H9 (cell line): ENCODE measurements at regions not wholly inside any gene's neighbourhood (a gene's known extent, or its start where the extent isn't known, plus 50 kb on each side); places are given as distances from the start of the nearest gene placed in this dataset.

Experiments used
- DNase-seq: peaks from one replicate; pipeline ENCODE4 v3.0.0-alpha.2; 2017
- H2AFZ ChIP-seq: one replicate; pipeline ENCODE4 v1.6.1; 2013; ENCODE audit warnings: mild to moderate bottlenecking, low read length, control low read depth, moderate library complexity
- H2AK5ac ChIP-seq: 2 replicates; pipeline ENCODE4 v1.6.1; 2013; ENCODE audit warnings: low read length, control low read depth, mixed read lengths; ENCODE audit not compliant: insufficient read length
- H2BK120ac ChIP-seq: one replicate; pipeline ENCODE4 v1.6.1; 2013; ENCODE audit warnings: low read depth, mild to moderate bottlenecking, low read length, control low read depth, inconsistent platforms; ENCODE audit not compliant: poor library complexity, severe bottlenecking
- H2BK12ac ChIP-seq: 2 replicates; pipeline ENCODE4 v1.6.1; 2013; ENCODE audit warnings: low read length, control low read depth, mixed read lengths, low read depth; ENCODE audit not compliant: insufficient read length
- H2BK15ac ChIP-seq: 2 replicates; pipeline ENCODE4 v1.6.1; 2013; ENCODE audit warnings: low read depth, low read length, control low read depth
- H2BK20ac ChIP-seq: one replicate; pipeline ENCODE4 v1.6.1; 2013; ENCODE audit warnings: low read depth, mild to moderate bottlenecking, low read length, control low read depth, inconsistent platforms; ENCODE audit not compliant: poor library complexity, severe bottlenecking
- H2BK5ac ChIP-seq: 2 replicates; pipeline ENCODE4 v1.6.1; 2013; ENCODE audit warnings: low read length, control low read depth, mixed read lengths; ENCODE audit not compliant: insufficient read length
- H3K14ac ChIP-seq: 2 replicates; pipeline ENCODE4 v1.6.1; 2013; ENCODE audit warnings: low read length, control low read depth; ENCODE audit not compliant: insufficient read depth
- H3K18ac ChIP-seq: 2 replicates; pipeline ENCODE4 v1.6.1; 2013; ENCODE audit warnings: low read depth, mild to moderate bottlenecking, mixed read lengths, low read length, control low read depth; ENCODE audit not compliant: insufficient read length
- H3K23ac ChIP-seq: 2 replicates; pipeline ENCODE4 v1.6.1; 2013; ENCODE audit warnings: low read length, control low read depth, mixed read lengths, low read depth; ENCODE audit not compliant: insufficient read length
- H3K23me2 ChIP-seq: 2 replicates; pipeline ENCODE4 v1.6.1; 2013; ENCODE audit warnings: low read depth, mild to moderate bottlenecking, mixed read lengths, low read length, control low read depth; ENCODE audit not compliant: insufficient read length, poor library complexity, severe bottlenecking
- H3K27ac ChIP-seq: 2 replicates; pipeline ENCODE4 v1.5.1; 2013; ENCODE audit warnings: low read length, control low read depth, mixed read lengths, low read depth; ENCODE audit not compliant: insufficient read length
- H3K27me3 ChIP-seq: 2 replicates; pipeline ENCODE4 v1.6.1; 2013; ENCODE audit warnings: low read length, control low read depth, inconsistent platforms; ENCODE audit not compliant: insufficient read depth
- H3K4ac ChIP-seq: 2 replicates; pipeline ENCODE4 v1.6.1; 2013; ENCODE audit warnings: low read depth, mild to moderate bottlenecking, control low read depth, inconsistent platforms, low read length, moderate library complexity
- H3K4me1 ChIP-seq: 2 replicates; pipeline ENCODE4 v1.6.1; 2013; ENCODE audit warnings: low read length, control low read depth, inconsistent platforms; ENCODE audit not compliant: insufficient read depth
- H3K4me2 ChIP-seq: 2 replicates; pipeline ENCODE4 v1.6.1; 2013; ENCODE audit warnings: low read length, control low read depth, mixed read lengths; ENCODE audit not compliant: insufficient read length, insufficient read depth
- H3K56ac ChIP-seq: 2 replicates; pipeline ENCODE4 v1.6.1; 2013; ENCODE audit warnings: low read depth, mild to moderate bottlenecking, mixed read lengths, low read length, control low read depth; ENCODE audit not compliant: insufficient read length
- H3K79me1 ChIP-seq: 2 replicates; pipeline ENCODE4 v1.6.1; 2013; ENCODE audit warnings: low read depth, mild to moderate bottlenecking, moderate library complexity, low read length, control low read depth, inconsistent platforms; ENCODE audit not compliant: insufficient read depth, poor library complexity, severe bottlenecking
- H3K79me2 ChIP-seq: 2 replicates; pipeline ENCODE4 v1.6.1; 2013; ENCODE audit warnings: low read length, control low read depth, inconsistent platforms; ENCODE audit not compliant: insufficient read depth
- H3K9ac ChIP-seq: 2 replicates; pipeline ENCODE4 v1.6.1; 2013; ENCODE audit warnings: low read length, control low read depth, mixed read lengths; ENCODE audit not compliant: insufficient read length; ENCODE audit errors: extremely low read depth
- H3K9me3 ChIP-seq: one replicate; pipeline ENCODE4 v1.6.1; 2013; ENCODE audit warnings: low read depth, low read length, inconsistent platforms; ENCODE audit not compliant: control insufficient read depth
- H3T11ph ChIP-seq: one replicate; pipeline ENCODE4 v1.6.1; 2013; ENCODE audit warnings: mild to moderate bottlenecking, low read length, control low read depth, inconsistent platforms
- H4K20me1 ChIP-seq: one replicate; pipeline ENCODE4 v1.6.1; 2013; ENCODE audit not compliant: control insufficient read depth, insufficient read length, insufficient read depth
- H4K5ac ChIP-seq: 2 replicates; pipeline ENCODE4 v1.6.1; 2013; ENCODE audit warnings: low read depth, mild to moderate bottlenecking, mixed read lengths, low read length, control low read depth; ENCODE audit not compliant: insufficient read length
- H4K8ac ChIP-seq: replicated peaks from 2 replicates; pipeline ENCODE4 v1.6.1; 2013; ENCODE audit warnings: low read length, control low read depth, mixed read lengths, low read depth; ENCODE audit not compliant: insufficient read length
- H4K91ac ChIP-seq: 2 replicates; pipeline ENCODE4 v1.6.1; 2013; ENCODE audit warnings: low read depth, mild to moderate bottlenecking, moderate library complexity, mixed read lengths, low read length, control low read depth; ENCODE audit not compliant: insufficient read length
- H3K27ac Mint-ChIP-seq, 3 experiments: 2 replicates in 2 of 3; 3 replicates in 1 of 3; pipeline ENCODE4 v1.8.0; 2020 to 2021; ENCODE audit warnings: mixed read lengths in 3 of 3, mild to moderate bottlenecking in 1 of 3, moderate library complexity in 1 of 3
- H3K27me3 Mint-ChIP-seq: 2 replicates; pipeline ENCODE4 v1.8.0; 2021; ENCODE audit warnings: low read depth, mild to moderate bottlenecking, moderate library complexity, mixed read lengths
- H3K36me3 Mint-ChIP-seq, 3 experiments: 2 replicates in 2 of 3; 3 replicates in 1 of 3; pipeline ENCODE4 v1.8.0; 2020 to 2021; ENCODE audit warnings: low read depth in 3 of 3, mixed read lengths in 3 of 3; ENCODE audit not compliant: insufficient read depth in 1 of 3
- H3K4me1 Mint-ChIP-seq, 2 experiments: 2 replicates each; pipeline ENCODE4 v1.8.0; 2020; ENCODE audit warnings: mixed read lengths in 2 of 2
- H3K4me3 Mint-ChIP-seq, 2 experiments: 2 replicates in 1 of 2; 3 replicates in 1 of 2; pipeline ENCODE4 v1.8.0; 2020 to 2021; ENCODE audit warnings: mild to moderate bottlenecking in 2 of 2, mixed read lengths in 2 of 2, moderate library complexity in 1 of 2
- H3K9me3 Mint-ChIP-seq, 2 experiments: 2 replicates in 1 of 2; 3 replicates in 1 of 2; pipeline ENCODE4 v1.8.0; 2020; ENCODE audit warnings: mild to moderate bottlenecking in 2 of 2, mixed read lengths in 2 of 2, moderate library complexity in 1 of 2
- CTCF ChIP-seq: fragments of 200-600 bp; sonication (generic); conservative IDR thresholded peaks from 3 replicates; pipeline ENCODE4 v1.8.0; 2021; ENCODE audit warnings: antibody characterized with exemption, mild to moderate bottlenecking

DNA sequence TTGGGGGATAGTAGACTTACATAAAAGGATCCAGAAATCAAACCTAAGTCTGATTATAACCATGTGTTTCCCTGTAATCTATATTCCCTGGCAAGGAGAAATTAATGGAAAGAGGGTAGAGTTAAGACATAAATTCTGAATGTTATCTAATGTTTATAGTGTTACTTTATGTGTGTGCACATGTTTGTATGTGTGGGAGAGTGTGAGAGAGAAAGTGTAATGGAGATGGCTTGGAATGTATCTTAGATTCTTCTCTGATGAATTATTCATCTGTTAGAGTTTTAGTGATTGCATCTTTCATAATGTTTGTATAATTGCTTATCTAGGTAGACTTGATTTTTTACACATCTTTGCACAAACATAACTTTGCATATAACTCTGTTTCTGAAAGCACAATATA lies 490.9 kb downstream of the FLRT2 start:
- H3K9me3 Mint-ChIP-seq = peaks cover 2 to 4% of the 10 kb centered on the region in 2 experiments; a peak in 2 of 5 replicates
- Histone ChIP-seq H3K4ac (no peak overlapping the region), H3K4me2 (no peak overlapping the region), H2BK12ac (no peak overlapping the region), H3T11ph (no peak overlapping the region), H4K8ac (no peak overlapping the region), H2BK15ac (no peak overlapping the region), H4K20me1 (no peaks in the 10 kb centered on the region), H3K14ac (no peak overlapping the region), H3K79me2 (no peaks in the 10 kb centered on the region), H3K23me2 (no peaks in the 10 kb centered on the region), H3K79me1 (no peaks in the 10 kb centered on the region), H4K91ac (no peak overlapping the region), H3K9me3 (no peaks in the 10 kb centered on the region), H3K27me3 (no peaks in the 10 kb centered on the region), H2BK20ac (no peak overlapping the region), H2AK5ac (no peak overlapping the region), H3K27ac (no peak overlapping the region), H3K18ac (no peak overlapping the region), H3K23ac (no peak overlapping the region), H2BK120ac (no peak overlapping the region), H3K9ac (no peak overlapping the region), H3K56ac (no peak overlapping the region), H4K5ac (no peak overlapping the region), H2AFZ (no peak overlapping the region), H3K4me1 (no peaks in the 10 kb centered on the region), H2BK5ac (no peak overlapping the region)
- peaks cover 0 to under 1% (median 0%) of the 10 kb centered on the region in 3 experiments; a peak in 1 of 7 replicates for H3K36me3 Mint-ChIP-seq
- no peak overlapping the region for H3K27ac Mint-ChIP-seq
- H3K4me1 Mint-ChIP-seq = peaks cover 3 to 4% of the 10 kb centered on the region in 2 experiments; a peak in 2 of 4 replicates
- DNase-seq = no peak
- no peaks in the 10 kb centered on the region for H3K27me3 Mint-ChIP-seq
- H3K4me3 Mint-ChIP-seq = no peak overlapping the region
- TF ChIP-seq CTCF = no peak
